Femur (tissue), 1 donor: ENCODE measurements at regions not wholly inside any gene's neighbourhood (a gene's known extent, or its start where the extent isn't known, plus 50 kb on each side); places are given as distances from the start of the nearest gene placed in this dataset.
A peak's percentile ranks its signal among the peaks of the same experiment; 100 is the strongest.

Source experiments
- DNase-seq: peaks from one replicate; pipeline ENCODE4 v3.0.0-alpha.2; 2017

- DNase-seq: no peak
Measured at GRCh38 chr5:124353016-124353415, 393.4 kb downstream of the ZNF608 start.

GRCh38 chr5:124352312-124352711, 394.1 kb downstream of the ZNF608 start:
- peak; percentile 23 for DNase-seq

- no peak for DNase-seq
Measured at GRCh38 chr5:124349931-124350330, 396.5 kb downstream of the ZNF608 start.

GRCh38 chr5:124343451-124343867, 403.0 kb downstream of the ZNF608 start:
- peak; percentile 31 for DNase-seq

- DNase-seq: no peak
Measured at GRCh38 chr5:124342986-124343385, 403.5 kb downstream of the ZNF608 start.

GRCh38 chr5:124342584-124342983, 403.9 kb downstream of the ZNF608 start:
- DNase-seq: peak; percentile 32

GRCh38 chr5:124342027-124342471, 404.4 kb downstream of the ZNF608 start:
- peak; percentile 67 for DNase-seq

GRCh38 chr5:124341066-124341858, 405.2 kb downstream of the ZNF608 start:
- peak; percentile 36 for DNase-seq

- DNase-seq: no peak
Measured at GRCh38 chr5:124337996-124338395, 408.4 kb downstream of the ZNF608 start.

GRCh38 chr5:124333298-124333979, 413.0 kb downstream of the ZNF608 start:
- DNase-seq: no peak

GRCh38 chr5:124332273-124332672, 414.2 kb downstream of the ZNF608 start:
- DNase-seq: no peak

GRCh38 chr5:124330595-124331220, 415.7 kb downstream of the ZNF608 start:
- no peak for DNase-seq

- DNase-seq: no peak
Measured at GRCh38 chr5:124328201-124328600, 418.2 kb downstream of the ZNF608 start.

- DNase-seq: no peak
Measured at GRCh38 chr5:124318661-124319060, 427.8 kb downstream of the ZNF608 start.

- DNase-seq: no peak
Measured at GRCh38 chr5:124317451-124317850, 429.0 kb downstream of the ZNF608 start.

- no peak for DNase-seq
Measured at GRCh38 chr5:124315741-124316415, 430.6 kb downstream of the ZNF608 start.

GRCh38 chr5:124310453-124310852, 436.0 kb downstream of the ZNF608 start:
- DNase-seq: no peak

- no peak for DNase-seq
Measured at GRCh38 chr5:124309241-124309980, 437.0 kb downstream of the ZNF608 start.

- DNase-seq: no peak
Measured at GRCh38 chr5:124303366-124303765, 443.1 kb downstream of the ZNF608 start.

- DNase-seq: no peak
Measured at GRCh38 chr5:124302533-124302932, 443.9 kb downstream of the ZNF608 start.

GRCh38 chr5:124301850-124302249, 444.6 kb downstream of the ZNF608 start:
- DNase-seq: no peak
